ENCODE measurements at regions not wholly inside any gene's neighbourhood (a gene's known extent, or its start where the extent isn't known, plus 50 kb on each side); places are given as distances from the start of the nearest gene placed in this dataset.

DNA sequence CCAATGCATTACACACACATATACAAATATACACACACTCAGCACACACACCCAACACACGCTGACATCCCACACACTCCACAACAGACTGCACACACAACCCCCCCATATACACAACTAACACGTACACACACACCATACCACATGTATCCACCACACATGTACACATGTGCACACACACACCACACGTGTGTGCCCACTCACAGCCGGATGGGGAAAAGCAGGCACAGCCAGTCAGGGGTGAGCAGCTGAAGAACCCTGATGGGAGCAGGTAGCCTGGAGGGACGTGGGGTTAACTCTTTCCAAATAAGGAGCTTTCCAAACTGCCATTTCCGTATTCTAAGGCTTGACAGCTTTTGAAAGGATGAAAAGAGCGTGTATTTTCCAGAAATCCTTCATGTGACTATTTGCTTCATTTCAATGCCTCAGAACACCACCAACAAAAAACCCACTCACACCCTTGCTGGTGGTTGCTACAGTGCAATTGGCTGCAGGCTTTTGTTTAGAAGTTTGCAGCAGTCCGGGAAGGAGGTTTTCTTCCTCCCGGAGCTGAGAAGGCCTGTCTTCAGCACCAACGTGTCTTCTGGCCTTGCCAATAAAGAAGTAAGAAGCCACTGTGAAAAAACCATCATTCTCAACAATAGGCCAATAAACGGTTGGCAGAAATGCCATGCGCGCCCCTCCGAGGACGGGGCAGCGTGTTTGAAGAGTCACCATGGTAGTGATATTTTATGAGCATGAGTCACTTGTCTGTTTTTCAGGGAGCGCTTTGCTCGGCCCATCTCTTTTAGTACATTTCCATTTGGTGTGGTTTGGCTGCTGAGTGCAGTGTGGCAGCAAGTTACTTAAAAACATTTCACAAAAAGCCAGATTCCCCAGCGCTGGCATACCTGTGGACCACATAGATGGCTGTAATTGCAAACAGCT is 131.3 kb upstream of the GMDS start:
- DNase-seq, result no peak
- WGBS, 4 donors, result 87 to 93% (median 89%) methylated on average over 19 of the region's 19 CpGs
- intact Hi-C loops (cut with DNase I), result no loop called here
- TF ChIP-seq CTCF (IDR thresholded peaks at IDR 0.05) (no peak), POLR2A (IDR thresholded peaks at IDR 0.05) (no peak)
- no peak for ATAC-seq
- Histone ChIP-seq H3K27me3 (no peaks in the 10 kb centered on the region), H3K27ac (peak overlapping the region in 1 of 12 donors; percentile 44), H3K4me1 (no peaks in the 10 kb centered on the region), H3K9me3 (no peaks in the 10 kb centered on the region), H3K4me3 (no peak overlapping the region), H3K36me3 (no peaks in the 10 kb centered on the region)

DNA sequence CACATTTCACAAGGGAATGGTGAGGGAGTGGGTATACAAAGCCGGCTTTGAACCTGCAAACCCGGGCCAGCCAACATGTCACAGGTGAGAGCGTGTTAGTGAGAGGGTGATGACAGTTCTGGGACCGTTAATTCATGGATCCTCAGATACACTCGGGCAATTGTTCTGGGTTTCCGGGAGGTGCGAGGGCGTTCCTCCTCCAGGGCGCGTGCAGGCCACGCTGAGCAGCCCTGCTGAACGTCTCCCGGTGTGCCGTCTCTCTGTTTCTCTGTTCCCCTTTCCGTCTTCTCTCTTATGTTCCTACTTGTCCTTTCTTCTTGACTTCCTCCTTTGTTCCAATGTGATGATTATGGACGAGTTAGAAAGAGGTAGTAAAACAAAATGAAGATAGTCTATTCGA is 130.0 kb upstream of the GMDS start:
- Histone ChIP-seq H3K4me1 (no peaks in the 10 kb centered on the region), H3K36me3 (no peaks in the 10 kb centered on the region), H3K4me3 (no peak overlapping the region), H3K27ac (no peak overlapping the region), H3K27me3 (no peaks in the 10 kb centered on the region), H3K9me3 (no peaks in the 10 kb centered on the region)
- WGBS, 4 donors, result 86 to 90% (median 87%) methylated on average over 17 of the region's 17 CpGs
- no peak for DNase-seq
- TF ChIP-seq CTCF (IDR thresholded peaks at IDR 0.05) (no peak), POLR2A (IDR thresholded peaks at IDR 0.05) (no peak)
- intact Hi-C loops (cut with DNase I), result no loop called here
- ATAC-seq, result no peak

DNA sequence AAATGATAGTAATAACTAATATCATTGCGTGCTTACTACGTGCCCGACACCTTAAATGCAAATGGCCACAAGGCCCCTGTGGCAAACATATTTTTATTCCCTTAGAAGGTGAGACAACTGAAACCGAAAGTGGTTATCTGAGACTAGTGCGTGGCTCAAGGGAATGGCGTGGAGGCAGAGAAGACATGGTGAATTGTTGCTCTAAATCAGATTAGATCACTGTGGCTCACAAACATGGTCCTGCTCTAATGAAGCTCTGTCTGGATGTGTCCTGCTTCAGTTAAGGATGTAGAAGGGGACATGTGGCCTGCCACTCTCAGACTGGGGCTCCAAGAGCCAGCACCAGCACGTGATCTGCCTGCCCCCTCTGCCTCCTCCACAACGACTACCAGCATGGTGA is 124.2 kb upstream of the GMDS start:
- intact Hi-C loops (cut with DNase I), result no loop called here
- no peak for DNase-seq
- ATAC-seq, result no peak
- Histone ChIP-seq H3K4me1 (no peaks in the 10 kb centered on the region), H3K36me3 (no peaks in the 10 kb centered on the region), H3K4me3 (no peak overlapping the region), H3K27ac (no peak overlapping the region), H3K9me3 (no peaks in the 10 kb centered on the region), H3K27me3 (no peaks in the 10 kb centered on the region)
- 93 to 96% (median 94%) methylated on average over 8 of the region's 8 CpGs for WGBS, 4 donors
- no peak for TF ChIP-seq CTCF (IDR thresholded peaks at IDR 0.05)

DNA sequence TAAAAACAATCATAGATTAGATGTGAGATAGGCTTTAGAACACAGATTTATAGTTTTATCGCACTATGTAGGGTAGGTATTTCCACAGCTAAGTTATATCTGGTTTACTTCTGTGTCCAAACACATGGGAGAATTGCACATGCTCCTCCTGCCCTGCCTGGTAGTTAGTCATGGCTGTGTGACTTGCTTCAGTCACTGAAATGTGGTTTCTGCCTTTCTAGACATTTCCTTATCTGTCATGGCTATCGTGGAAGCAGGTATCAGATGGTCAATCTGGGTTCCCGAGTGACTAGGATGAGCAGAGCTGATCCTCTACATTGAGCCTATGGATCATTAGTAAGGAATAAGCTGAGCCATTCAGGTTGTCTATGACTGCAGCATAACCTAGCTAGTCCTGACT is 117.8 kb upstream of the GMDS start:
- TF ChIP-seq POLR2A (IDR thresholded peaks at IDR 0.05), result no peak
- no peak for DNase-seq

More for the DNA sequence above, 117.8 kb upstream of the GMDS start:
- intact Hi-C loops (cut with DNase I), result no loop called here
- Histone ChIP-seq H3K4me1 (no peaks in the 10 kb centered on the region), H3K9me3 (no peaks in the 10 kb centered on the region), H3K36me3 (peaks cover 0 to 7% (median 0%) of the 10 kb centered on the region in 9 donors), H3K27me3 (no peaks in the 10 kb centered on the region), H3K4me3 (no peak overlapping the region), H3K27ac (no peak overlapping the region)
- ATAC-seq, result no peak
- 40 to 79% (median 61%) methylated on average over 3 of the region's 3 CpGs for WGBS, 4 donors
